GM19023 (cell line): ENCODE measurements at regions not wholly inside any gene's neighbourhood (a gene's known extent, or its start where the extent isn't known, plus 50 kb on each side); places are given as distances from the start of the nearest gene placed in this dataset.
"Not testable (repeated sequence)": the region's sequence is repeated elsewhere in the genome, so short reads cannot be mapped to it uniquely, and the experiment has no call there.

Experiments used
- ATAC-seq: cut with Tn5 transposase; IDR thresholded peaks from one replicate; pipeline ENCODE4 v1.9.1; 2021; ENCODE audit warnings: mild to moderate bottlenecking, moderate library complexity; ENCODE audit not compliant: unreplicated experiment

- peak; percentile 23 for ATAC-seq
These were observed 50.2 kb upstream of the FCGR2A start for GRCh38 chr1:161454865-161455707.

GRCh38 chr1:161453950-161454864 is 51.0 kb upstream of the FCGR2A start:
- peak; percentile 66 for ATAC-seq

- not testable (repeated sequence) for ATAC-seq
These were observed 53.4 kb upstream of the FCGR2A start for GRCh38 chr1:161451698-161452348.

- peak; percentile 28 for ATAC-seq
These were observed 57.4 kb upstream of the FCGR2A start for GRCh38 chr1:161447760-161448332.

- peak; percentile 43 for ATAC-seq
These were observed 58.1 kb upstream of the FCGR2A start for GRCh38 chr1:161447040-161447759.

GRCh38 chr1:161444725-161445124 is 60.5 kb upstream of the FCGR2A start:
- not testable (repeated sequence) for ATAC-seq

- not testable (repeated sequence) for ATAC-seq
These were observed 61.0 kb upstream of the FCGR2A start for GRCh38 chr1:161444255-161444654.

GRCh38 chr1:161440312-161440894 is 64.9 kb upstream of the FCGR2A start:
- no peak for ATAC-seq

- no peak for ATAC-seq
These were observed 65.7 kb upstream of the FCGR2A start for GRCh38 chr1:161439280-161440232.

GRCh38 chr1:161433191-161433590 is 65.5 kb upstream of the CFAP126 start:
- not testable (repeated sequence) for ATAC-seq

GRCh38 chr1:161432091-161432490 is 64.4 kb upstream of the CFAP126 start:
- ATAC-seq = no peak

GRCh38 chr1:161427733-161428516 is 60.2 kb upstream of the CFAP126 start:
- ATAC-seq = no peak

- ATAC-seq = not testable (repeated sequence)
These were observed 55.2 kb upstream of the CFAP126 start for GRCh38 chr1:161422914-161423313.

GRCh38 chr1:161421456-161421855 is 53.8 kb upstream of the CFAP126 start:
- ATAC-seq = no peak

- no peak for ATAC-seq
These were observed 53.2 kb upstream of the CFAP126 start for GRCh38 chr1:161420763-161421455.

GRCh38 chr1:161417536-161417935 is 49.9 kb upstream of the CFAP126 start:
- not testable (repeated sequence) for ATAC-seq
